ENCODE measurements at regions not wholly inside any gene's neighbourhood (a gene's known extent, or its start where the extent isn't known, plus 50 kb on each side); places are given as distances from the start of the nearest gene placed in this dataset.

DNA sequence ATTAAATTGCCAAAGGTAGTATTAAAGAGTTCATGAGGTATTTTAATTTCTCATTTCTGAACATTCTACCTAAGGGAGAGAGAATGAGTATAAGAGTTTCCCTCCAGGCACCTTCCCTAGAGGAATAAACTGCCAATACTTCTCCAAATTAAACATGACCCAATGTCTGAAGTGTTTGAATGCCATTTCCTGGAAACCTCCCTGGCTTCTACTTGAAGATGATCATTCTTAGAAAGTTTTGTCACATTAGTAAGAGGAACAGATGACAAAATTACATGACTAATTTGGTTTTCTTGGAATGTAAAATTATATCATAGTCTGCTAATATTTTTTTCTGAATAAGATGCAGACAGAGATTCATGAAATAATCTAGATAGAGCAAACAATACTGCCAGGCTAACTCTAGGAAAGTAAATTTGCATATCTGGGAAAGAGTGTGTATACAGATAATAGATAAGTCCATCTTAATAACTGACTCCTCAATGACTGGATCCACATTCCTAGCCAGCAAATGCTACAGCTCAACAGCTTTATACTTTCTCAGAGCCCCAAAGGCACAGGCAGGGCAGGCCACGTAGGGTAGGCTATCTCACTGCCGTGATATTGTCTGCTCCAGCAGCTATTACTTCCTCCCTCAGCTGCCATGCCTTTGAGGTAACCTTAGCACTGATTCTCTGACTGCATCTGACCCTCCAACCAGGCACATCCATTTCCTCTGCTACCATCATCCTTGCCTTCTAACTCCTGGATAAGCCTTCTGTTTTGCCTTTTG, 630.8 kb upstream of the PIK3C3 start:
- TF ChIP-seq CTCF (IDR thresholded peaks at IDR 0.05; ENCODE audit: extremely low read depth in 1 of 2, insufficient read depth in 1 of 2, low read depth in 1 of 2, low read length in 2 of 2) (no peak), EZH2 (IDR thresholded peaks at IDR 0.05; ENCODE audit: borderline replicate concordance, low read depth, low read length, severe bottlenecking) (no peak), GATA2 (IDR thresholded peaks at IDR 0.05; ENCODE audit: insufficient read depth, insufficient read length, low read depth, low read length) (no peak), MYC (IDR thresholded peaks at IDR 0.05; ENCODE audit: low read depth, low read length) (no peak), POLR2A (IDR thresholded peaks at IDR 0.05; ENCODE audit: low read depth, low read length) (no peak), MAX (IDR thresholded peaks at IDR 0.05; ENCODE audit: insufficient read depth, insufficient read length) (no peak), JUN (IDR thresholded peaks at IDR 0.05; ENCODE audit: borderline replicate concordance, insufficient read depth, insufficient read length, low read depth) (no peak), POLR2AphosphoS5 (IDR thresholded peaks at IDR 0.05; ENCODE audit: insufficient read depth, low read depth, low read length) (no peak), FOS (IDR thresholded peaks at IDR 0.05; ENCODE audit: borderline replicate concordance, insufficient read depth, low read length) (no peak)
- Histone ChIP-seq H4K20me1 (replicated peaks; ENCODE audit: control insufficient read depth, extremely low read depth, insufficient read depth, low read length) (no peaks in the 10 kb centered on the region), H3K79me2 (ENCODE audit: control insufficient read depth, insufficient read depth, low read length) (no peaks in the 10 kb centered on the region), H3K9ac (replicated peaks; ENCODE audit: extremely low read depth, insufficient read depth, low read length) (no peak overlapping the region), H3K36me3 (ENCODE audit: control insufficient read depth in 2 of 2, extremely low read depth in 1 of 2, insufficient read depth in 2 of 2, low read length in 2 of 2) (no peaks in the 10 kb centered on the region), H3K27ac (ENCODE audit: insufficient read depth, low read depth, low read length) (no peak overlapping the region), H3K9me1 (replicated peaks; ENCODE audit: control insufficient read depth, extremely low read depth, insufficient read depth, low read length) (no peaks in the 10 kb centered on the region), H3K4me3 (replicated peaks in 1 of 3; ENCODE audit: insufficient read depth in 1 of 3, low read depth in 1 of 3, low read length in 3 of 3) (no peak overlapping the region), H3K27me3 (ENCODE audit: control insufficient read depth in 2 of 2, insufficient read depth in 2 of 2, low read length in 2 of 2) (no peaks in the 10 kb centered on the region), H2AFZ (ENCODE audit: low read depth, low read length) (no peak overlapping the region), H3K4me2 (ENCODE audit: insufficient read depth, low read length) (no peak overlapping the region), H3K4me1 (ENCODE audit: control insufficient read depth, extremely low read depth, insufficient read depth, low read length) (peaks cover 8% of the 10 kb centered on the region), H3K9me3 (replicated peaks; ENCODE audit: control insufficient read depth, insufficient read depth, low read length) (peaks cover 2% of the 10 kb centered on the region)
- intact Hi-C loops (cut with micrococcal nuclease) (no loop called here), dilution Hi-C loops (cut with MboI; ENCODE audit: extremely low pct_ligation_motif_present, low sequenced_read_pairs) (no loop called here)
- DNase-seq (ENCODE audit: low read depth, low spot score), result no peak
- ChIA-PET POLR2A (no interaction called here), CTCF (no interaction called here)
- no TSS peak for BruUV-seq (replicated peaks)
- FAIRE-seq, result no peak

Data from endothelial cell of umbilical vein (primary cell).